A673 (cell line): ENCODE measurements at regions not wholly inside any gene's neighbourhood (a gene's known extent, or its start where the extent isn't known, plus 50 kb on each side); places are given as distances from the start of the nearest gene placed in this dataset.

Experiments
- EZH2 ChIP-seq: fragments of 200-600 bp; sonication (generic); IDR thresholded peaks from 2 replicates; pipeline ENCODE4 v1.6.1; 2017; ENCODE audit warnings: borderline replicate concordance, low read depth, mild to moderate bottlenecking, mixed read lengths, antibody characterized with exemption, low read length; ENCODE audit not compliant: poor library complexity, severe bottlenecking
- TF ChIP-seq, protein P1 (sequence below): fragments of 300-800, 200-600 bp; sonication (generic); conservative IDR thresholded peaks from 2 replicates; pipeline ENCODE4 v1.5.1; 2017; ENCODE audit warnings: low read depth, mild to moderate bottlenecking, antibody characterized with exemption, low read length, moderate library complexity, mixed read lengths

DNA sequence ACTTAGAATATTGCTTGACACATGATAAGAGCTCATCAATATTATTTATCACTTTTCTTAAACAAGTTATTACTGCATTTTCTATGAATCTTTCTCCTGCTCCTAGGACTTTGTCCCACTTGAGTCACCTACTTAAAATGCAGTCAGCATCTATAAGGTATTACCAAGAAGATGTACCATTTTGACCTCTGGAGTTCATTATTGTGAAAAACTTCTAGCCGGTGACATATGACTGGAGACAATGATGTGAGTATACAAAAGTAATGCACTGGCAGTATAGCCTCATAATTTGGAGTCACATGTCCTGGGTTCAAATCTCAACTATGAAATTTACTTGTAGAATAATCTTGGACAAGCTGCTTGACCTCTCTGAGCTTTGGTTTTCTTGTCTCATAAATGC lies 278.5 kb downstream of the PLPP3 start:
- TF ChIP-seq, protein P1, sequence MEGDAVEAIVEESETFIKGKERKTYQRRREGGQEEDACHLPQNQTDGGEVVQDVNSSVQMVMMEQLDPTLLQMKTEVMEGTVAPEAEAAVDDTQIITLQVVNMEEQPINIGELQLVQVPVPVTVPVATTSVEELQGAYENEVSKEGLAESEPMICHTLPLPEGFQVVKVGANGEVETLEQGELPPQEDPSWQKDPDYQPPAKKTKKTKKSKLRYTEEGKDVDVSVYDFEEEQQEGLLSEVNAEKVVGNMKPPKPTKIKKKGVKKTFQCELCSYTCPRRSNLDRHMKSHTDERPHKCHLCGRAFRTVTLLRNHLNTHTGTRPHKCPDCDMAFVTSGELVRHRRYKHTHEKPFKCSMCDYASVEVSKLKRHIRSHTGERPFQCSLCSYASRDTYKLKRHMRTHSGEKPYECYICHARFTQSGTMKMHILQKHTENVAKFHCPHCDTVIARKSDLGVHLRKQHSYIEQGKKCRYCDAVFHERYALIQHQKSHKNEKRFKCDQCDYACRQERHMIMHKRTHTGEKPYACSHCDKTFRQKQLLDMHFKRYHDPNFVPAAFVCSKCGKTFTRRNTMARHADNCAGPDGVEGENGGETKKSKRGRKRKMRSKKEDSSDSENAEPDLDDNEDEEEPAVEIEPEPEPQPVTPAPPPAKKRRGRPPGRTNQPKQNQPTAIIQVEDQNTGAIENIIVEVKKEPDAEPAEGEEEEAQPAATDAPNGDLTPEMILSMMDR = no peak
- TF ChIP-seq EZH2 = no peak
